ENCODE measurements at regions not wholly inside any gene's neighbourhood (a gene's known extent, or its start where the extent isn't known, plus 50 kb on each side); places are given as distances from the start of the nearest gene placed in this dataset.
"Not testable (repeated sequence)": the region's sequence is repeated elsewhere in the genome, so short reads cannot be mapped to it uniquely, and the experiment has no call there.

GRCh38 chr21:35386491-35387079 lies 337.5 kb upstream of the RUNX1 start:
- DNase-seq: no peak

GRCh38 chr21:35384375-35384774 lies 335.3 kb upstream of the RUNX1 start:
- no peak for DNase-seq

GRCh38 chr21:35382696-35383095 lies 333.6 kb upstream of the RUNX1 start:
- DNase-seq: no peak

- no peak for DNase-seq
Observed at GRCh38 chr21:35381743-35382310, 332.7 kb upstream of the RUNX1 start.

GRCh38 chr21:35380304-35380703 lies 331.2 kb upstream of the RUNX1 start:
- not testable (repeated sequence) for DNase-seq

GRCh38 chr21:35378881-35379280 lies 329.8 kb upstream of the RUNX1 start:
- DNase-seq: no peak

GRCh38 chr21:35377505-35378090 lies 328.5 kb upstream of the RUNX1 start:
- no peak for DNase-seq

- DNase-seq: no peak
Observed at GRCh38 chr21:35376406-35377135, 327.5 kb upstream of the RUNX1 start.

- no peak for DNase-seq
Observed at GRCh38 chr21:35375115-35375514, 326.0 kb upstream of the RUNX1 start.

- no peak for DNase-seq
Observed at GRCh38 chr21:35373998-35374397, 324.9 kb upstream of the RUNX1 start.

- DNase-seq: no peak
Observed at GRCh38 chr21:35372201-35372600, 323.1 kb upstream of the RUNX1 start.

- no peak for DNase-seq
Observed at GRCh38 chr21:35370671-35371070, 321.6 kb upstream of the RUNX1 start.

GRCh38 chr21:35370071-35370470 lies 321.0 kb upstream of the RUNX1 start:
- DNase-seq: no peak

GRCh38 chr21:35368326-35368725 lies 319.2 kb upstream of the RUNX1 start:
- DNase-seq: no peak

GRCh38 chr21:35367553-35367952 lies 318.5 kb upstream of the RUNX1 start:
- DNase-seq: no peak

GRCh38 chr21:35366394-35367080 lies 317.4 kb upstream of the RUNX1 start:
- DNase-seq: no peak

- DNase-seq: no peak
Observed at GRCh38 chr21:35363458-35363857, 314.4 kb upstream of the RUNX1 start.

GRCh38 chr21:35361988-35362387 lies 312.9 kb upstream of the RUNX1 start:
- no peak for DNase-seq

GRCh38 chr21:35360870-35361570 lies 311.9 kb upstream of the RUNX1 start:
- DNase-seq: no peak

GRCh38 chr21:35359076-35359475 lies 310.0 kb upstream of the RUNX1 start:
- no peak for DNase-seq

GRCh38 chr21:35358008-35358407 lies 308.9 kb upstream of the RUNX1 start:
- DNase-seq: no peak

GRCh38 chr21:35357041-35357780 lies 308.1 kb upstream of the RUNX1 start:
- no peak for DNase-seq
